BLaER1 treated with 17β-estradiol and CSF1 and Interleukin-3, amounts not matched to agents 10 nM and 100 nM (cell line): ENCODE measurements at regions not wholly inside any gene's neighbourhood (a gene's known extent, or its start where the extent isn't known, plus 50 kb on each side); places are given as distances from the start of the nearest gene placed in this dataset.

Source experiments
- H3K27ac ChIP-seq, 11 experiments: shearing (Covaris generic); formaldehyde crosslinking; 2 replicates each; pipeline ENCODE4 v1.8.1; 2022
- H3K27me3 ChIP-seq, 11 experiments: shearing (Covaris generic); formaldehyde crosslinking; 2 replicates each; pipeline ENCODE4 v1.8.1; 2022
- H3K36me3 ChIP-seq, 11 experiments: shearing (Covaris generic); formaldehyde crosslinking; 2 replicates each; pipeline ENCODE4 v1.8.1; 2022
- H3K4me1 ChIP-seq, 10 experiments: shearing (Covaris generic); formaldehyde crosslinking; 2 replicates each; pipeline ENCODE4 v1.8.1; 2022
- H3K4me2 ChIP-seq, 11 experiments: shearing (Covaris generic); formaldehyde crosslinking; 2 replicates each; pipeline ENCODE4 v1.8.1; 2022
- H3K4me3 ChIP-seq, 10 experiments: shearing (Covaris generic); formaldehyde crosslinking; 2 replicates each; pipeline ENCODE4 v1.8.1; 2022
- H3K9ac ChIP-seq, 11 experiments: shearing (Covaris generic); formaldehyde crosslinking; 2 replicates each; pipeline ENCODE4 v1.8.1; 2022
- H3K9me3 ChIP-seq, 11 experiments: shearing (Covaris generic); formaldehyde crosslinking; replicated peaks in 1 of 11; 2 replicates each; pipeline ENCODE4 v1.8.1; 2022
- H4K20me1 ChIP-seq, 11 experiments: shearing (Covaris generic); formaldehyde crosslinking; 2 replicates each; pipeline ENCODE4 v1.8.1; 2022
- Cebpa-rat ChIP-seq, 11 experiments: shearing (Covaris generic); IDR thresholded peaks; 2 replicates each; pipeline ENCODE4 v1.8.1; 2022

DNA sequence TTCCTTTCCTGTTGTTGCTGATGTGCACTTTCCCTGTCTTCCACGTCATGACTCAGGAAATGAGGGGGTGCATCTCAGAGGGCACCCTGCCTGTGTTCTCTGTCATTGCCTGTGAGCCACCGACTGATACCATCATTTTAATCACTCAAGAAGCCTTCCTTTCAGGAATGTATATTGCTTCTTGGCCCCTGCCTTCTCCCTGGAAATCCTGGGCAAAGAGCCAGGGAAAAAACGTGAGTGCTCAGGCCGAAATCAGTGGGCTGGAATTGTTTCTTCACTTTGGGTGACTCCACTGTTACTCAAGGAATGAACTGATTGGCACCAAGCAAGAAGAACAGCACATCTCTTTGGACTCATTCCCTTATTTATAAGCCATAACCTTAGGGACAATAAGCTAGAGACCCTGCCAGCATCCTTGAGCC, 126.1 kb downstream of the SNX18 start:
- no peaks in the 10 kb centered on the region; a peak in 1 of 22 replicates for H3K36me3 ChIP-seq
- no peaks in the 10 kb centered on the region for H4K20me1 ChIP-seq
- no peak for TF ChIP-seq Cebpa-rat (IDR thresholded peaks at IDR 0.05)
- peaks cover 1 to 10% (median 5%) of the 10 kb centered on the region in 11 experiments; a peak in 20 of 22 replicates for H3K9me3 ChIP-seq
- peaks cover 47 to 65% (median 51%) of the 10 kb centered on the region in 10 experiments for H3K4me1 ChIP-seq
- no peak overlapping the region for H3K9ac ChIP-seq
- peak overlapping the region; percentile 92 to 99 (median 96); a peak in 18 of 22 replicates for H3K27ac ChIP-seq
- H3K4me3 ChIP-seq = no peak overlapping the region
- peak overlapping the region; percentile 77 to 97 (median 86); a peak in 20 of 22 replicates for H3K4me2 ChIP-seq
- H3K27me3 ChIP-seq = no peaks in the 10 kb centered on the region

DNA sequence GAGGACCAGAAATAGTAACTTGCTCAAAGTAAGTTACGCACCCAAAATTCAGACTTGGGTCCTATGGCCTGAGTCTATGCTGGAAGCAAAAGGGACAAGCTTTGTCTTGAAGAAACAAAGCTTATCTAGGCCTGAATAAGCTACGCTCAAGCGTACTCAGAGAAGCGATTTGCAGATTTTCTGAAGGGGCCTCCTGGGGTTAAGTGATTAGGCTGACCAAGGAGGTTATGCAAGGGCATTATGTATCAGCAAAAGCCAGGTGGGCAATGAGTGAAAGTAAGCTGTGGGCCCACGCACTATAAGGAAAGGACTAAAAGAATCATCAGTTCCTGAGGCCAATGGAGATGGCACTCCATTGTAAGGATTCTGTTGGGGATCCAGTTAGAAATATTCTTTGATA, 122.1 kb downstream of the SNX18 start:
- Histone ChIP-seq H3K36me3 (no peaks in the 10 kb centered on the region), H4K20me1 (no peaks in the 10 kb centered on the region), H3K27me3 (no peaks in the 10 kb centered on the region), H3K9me3 (peaks cover 0 to 6% (median 0%) of the 10 kb centered on the region in 11 experiments; a peak in 2 of 22 replicates), H3K4me3 (no peak overlapping the region), H3K9ac (no peak overlapping the region), H3K4me2 (no peak overlapping the region), H3K4me1 (peaks cover 13 to 30% (median 20%) of the 10 kb centered on the region in 10 experiments), H3K27ac (no peak overlapping the region)
- TF ChIP-seq Cebpa-rat (IDR thresholded peaks at IDR 0.05) = no peak

DNA sequence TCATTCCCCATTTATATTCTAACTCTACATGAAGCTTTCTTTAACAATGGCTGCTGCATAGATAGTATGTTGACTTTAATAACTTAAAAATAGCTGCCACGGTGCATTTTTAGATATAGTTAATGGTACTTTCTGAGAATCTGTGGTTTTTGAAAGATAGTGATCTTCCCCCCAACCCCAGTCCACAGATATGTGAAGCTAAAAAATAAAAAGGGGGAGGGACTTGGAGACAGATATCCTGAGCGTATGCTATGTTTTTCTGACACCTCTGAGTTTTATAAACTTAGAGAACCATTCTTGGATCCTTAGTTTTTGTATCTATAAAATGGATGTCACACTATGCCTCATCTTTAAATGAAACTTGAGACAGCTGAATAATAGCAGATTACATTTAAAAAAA, 120.5 kb downstream of the SNX18 start:
- H3K36me3 ChIP-seq = no peaks in the 10 kb centered on the region
- H3K27ac ChIP-seq = no peak overlapping the region
- TF ChIP-seq Cebpa-rat (IDR thresholded peaks at IDR 0.05) = no peak
- H3K4me1 ChIP-seq = peaks cover 0 to 14% (median 6%) of the 10 kb centered on the region in 10 experiments; a peak in 11 of 20 replicates
- no peaks in the 10 kb centered on the region for H3K27me3 ChIP-seq
- peak overlapping the region in 5 of 11 experiments; percentile 8 to 29 (median 14); a peak in 2 of 22 replicates for H3K4me2 ChIP-seq
- H3K9me3 ChIP-seq = peaks cover 0 to 6% (median 0%) of the 10 kb centered on the region in 11 experiments; a peak in 2 of 22 replicates
- H4K20me1 ChIP-seq = no peaks in the 10 kb centered on the region
- no peak overlapping the region for H3K4me3 ChIP-seq
- no peak overlapping the region for H3K9ac ChIP-seq

GRCh38 chr5:54637654-54638053, 120.1 kb downstream of the SNX18 start:
- H3K27ac ChIP-seq = no peak overlapping the region
- peaks cover 0 to 11% (median 3%) of the 10 kb centered on the region in 10 experiments; a peak in 8 of 20 replicates for H3K4me1 ChIP-seq
- no peak overlapping the region for H3K4me3 ChIP-seq
- no peaks in the 10 kb centered on the region for H4K20me1 ChIP-seq
- TF ChIP-seq Cebpa-rat (IDR thresholded peaks at IDR 0.05) = no peak
- H3K9ac ChIP-seq = no peak overlapping the region
- H3K9me3 ChIP-seq = peaks cover 0 to 6% (median 0%) of the 10 kb centered on the region in 11 experiments; a peak in 2 of 22 replicates
- no peaks in the 10 kb centered on the region for H3K36me3 ChIP-seq
- peak overlapping the region in 4 of 11 experiments; percentile 8 to 29 (median 12); a peak in 1 of 22 replicates for H3K4me2 ChIP-seq
- H3K27me3 ChIP-seq = no peaks in the 10 kb centered on the region

DNA sequence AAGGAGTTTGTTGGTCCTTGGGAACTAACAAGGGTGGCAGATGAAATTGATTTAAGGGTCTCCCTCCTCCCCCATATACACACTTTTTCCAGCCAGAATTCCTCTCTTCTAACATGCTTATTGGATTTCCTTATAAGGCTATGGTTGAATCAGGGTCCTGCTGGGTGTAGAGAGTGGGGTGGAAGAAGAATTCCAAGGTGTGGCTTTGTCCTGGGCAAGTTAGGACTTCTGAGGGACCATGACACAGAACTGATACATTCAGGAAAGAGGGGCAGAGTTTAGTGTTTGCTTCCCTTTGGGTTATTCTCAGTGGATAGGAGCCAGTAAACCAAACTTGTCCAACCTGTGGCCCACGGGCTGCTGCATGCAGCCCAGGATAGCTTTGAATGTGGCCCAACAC, 116.5 kb downstream of the SNX18 start:
- Histone ChIP-seq H3K27me3 (no peaks in the 10 kb centered on the region), H3K36me3 (no peaks in the 10 kb centered on the region), H3K4me3 (no peak overlapping the region), H3K4me1 (peaks cover 0 to 11% (median 0%) of the 10 kb centered on the region in 10 experiments; a peak in 5 of 20 replicates), H3K27ac (no peak overlapping the region), H3K9me3 (peaks cover 12 to 19% (median 15%) of the 10 kb centered on the region in 11 experiments; a peak in 21 of 22 replicates), H4K20me1 (no peaks in the 10 kb centered on the region), H3K9ac (no peak overlapping the region), H3K4me2 (no peak overlapping the region)
- 0 out of 22 replicates have a peak, but pooled peaks of 1 of the 11 experiments have one; percentile 34 for TF ChIP-seq Cebpa-rat (IDR thresholded peaks at IDR 0.05)

DNA sequence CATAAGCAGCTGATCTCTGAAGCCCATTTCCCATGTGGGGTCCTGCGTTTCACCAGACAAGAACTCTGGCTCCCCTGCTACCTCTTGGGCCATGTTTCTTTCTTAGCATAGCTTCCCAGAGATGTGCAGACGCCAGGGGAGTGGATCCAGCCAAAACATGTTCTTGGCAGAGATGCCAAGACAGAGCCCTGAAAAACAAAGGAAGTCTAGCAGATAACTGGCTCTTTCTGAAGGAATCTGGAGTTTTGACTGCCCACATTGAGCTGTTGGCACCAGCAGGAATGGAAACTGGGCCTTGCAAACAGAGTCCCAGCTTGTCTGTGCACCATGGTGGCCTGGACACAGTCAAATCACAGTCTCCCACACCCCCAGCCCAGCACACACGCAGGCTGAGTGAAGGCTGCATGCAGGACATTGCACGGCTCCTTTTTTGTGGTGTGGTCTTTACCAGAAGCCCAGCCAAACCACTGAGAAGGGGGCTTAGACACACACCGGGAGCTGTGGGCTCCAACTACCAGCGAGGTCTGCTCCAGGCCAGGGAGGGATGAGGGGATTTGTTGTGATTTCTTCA, 114.7 kb downstream of the SNX18 start:
- no peak overlapping the region; a peak in 1 of 22 replicates for H3K27ac ChIP-seq
- no peaks in the 10 kb centered on the region for H3K36me3 ChIP-seq
- H3K27me3 ChIP-seq = no peaks in the 10 kb centered on the region
- H3K4me1 ChIP-seq = no peaks in the 10 kb centered on the region
- H3K4me2 ChIP-seq = no peak overlapping the region
- no peaks in the 10 kb centered on the region for H4K20me1 ChIP-seq
- no peak overlapping the region for H3K4me3 ChIP-seq
- peaks cover 12 to 28% (median 16%) of the 10 kb centered on the region in 11 experiments; a peak in 21 of 22 replicates for H3K9me3 ChIP-seq
- no peak overlapping the region for H3K9ac ChIP-seq
- no peak for TF ChIP-seq Cebpa-rat (IDR thresholded peaks at IDR 0.05)

DNA sequence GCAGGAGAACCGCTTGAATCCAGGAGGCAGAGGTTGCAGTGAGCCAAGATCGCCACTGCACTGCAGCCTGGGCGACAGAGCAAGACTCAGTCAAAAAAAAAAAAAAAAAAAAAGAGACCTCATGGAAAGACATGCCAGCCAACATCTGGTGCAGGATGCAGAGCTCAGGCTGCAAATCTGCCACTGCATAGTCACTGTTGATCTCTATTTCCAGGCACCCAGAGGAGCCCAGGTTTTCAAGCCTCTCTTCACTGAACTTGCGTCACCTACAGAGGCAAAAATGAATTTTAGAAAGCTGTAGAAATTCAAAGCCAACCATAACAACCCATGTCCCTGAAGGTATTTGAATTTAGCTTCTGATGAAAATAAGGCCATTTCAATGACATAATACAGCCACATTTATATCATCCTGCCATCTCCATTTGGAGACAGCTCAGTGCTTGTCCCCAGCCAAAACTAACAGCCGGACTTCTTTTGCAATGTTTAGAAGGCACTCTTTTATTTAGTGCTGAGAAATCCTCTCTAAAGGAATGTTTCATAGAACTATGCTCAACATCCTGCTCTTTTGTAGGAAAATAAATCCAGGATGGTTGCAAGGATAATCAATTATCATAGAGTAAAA, 113.3 kb downstream of the SNX18 start:
- H3K4me1 ChIP-seq = peaks cover 0 to 6% (median 0%) of the 10 kb centered on the region in 10 experiments; a peak in 4 of 20 replicates

DNA sequence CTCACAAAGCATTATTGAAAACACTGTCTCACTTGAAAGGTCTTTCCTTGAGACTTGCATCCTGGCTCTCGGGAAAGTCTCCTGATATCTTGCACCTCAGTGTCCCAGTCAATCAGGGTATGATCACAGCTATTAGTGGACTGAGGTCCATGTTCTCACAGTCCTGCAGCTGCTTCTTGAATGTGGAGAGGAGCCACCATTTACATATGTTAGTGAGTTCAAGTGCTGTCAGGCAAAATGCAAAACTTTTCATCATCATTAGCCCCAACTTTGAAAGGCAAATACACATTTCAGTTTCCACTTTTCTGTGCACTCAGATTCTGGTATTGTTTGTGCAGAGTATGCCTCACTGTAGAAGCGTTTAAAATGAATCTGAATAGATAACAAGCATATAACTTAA, 111.6 kb downstream of the SNX18 start:
- Histone ChIP-seq H3K9me3 (peaks cover 12 to 28% (median 16%) of the 10 kb centered on the region in 11 experiments; a peak in 21 of 22 replicates), H3K36me3 (no peaks in the 10 kb centered on the region), H3K4me2 (no peak overlapping the region), H3K9ac (no peak overlapping the region), H3K4me3 (no peak overlapping the region), H3K27me3 (no peaks in the 10 kb centered on the region), H3K27ac (no peak overlapping the region), H4K20me1 (no peaks in the 10 kb centered on the region), H3K4me1 (peaks cover 0 to 23% (median 16%) of the 10 kb centered on the region in 10 experiments; a peak in 18 of 20 replicates)
- TF ChIP-seq Cebpa-rat (IDR thresholded peaks at IDR 0.05) = no peak

More for the DNA sequence above, 113.3 kb downstream of the SNX18 start:
- H3K36me3 ChIP-seq = no peaks in the 10 kb centered on the region
- H3K9me3 ChIP-seq = peaks cover 12 to 28% (median 16%) of the 10 kb centered on the region in 11 experiments; a peak in 21 of 22 replicates
- no peak for TF ChIP-seq Cebpa-rat (IDR thresholded peaks at IDR 0.05)
- no peaks in the 10 kb centered on the region for H3K27me3 ChIP-seq
- no peak overlapping the region for H3K27ac ChIP-seq
- H3K4me2 ChIP-seq = no peak overlapping the region
- no peak overlapping the region for H3K4me3 ChIP-seq
- no peak overlapping the region for H3K9ac ChIP-seq
- no peaks in the 10 kb centered on the region for H4K20me1 ChIP-seq

DNA sequence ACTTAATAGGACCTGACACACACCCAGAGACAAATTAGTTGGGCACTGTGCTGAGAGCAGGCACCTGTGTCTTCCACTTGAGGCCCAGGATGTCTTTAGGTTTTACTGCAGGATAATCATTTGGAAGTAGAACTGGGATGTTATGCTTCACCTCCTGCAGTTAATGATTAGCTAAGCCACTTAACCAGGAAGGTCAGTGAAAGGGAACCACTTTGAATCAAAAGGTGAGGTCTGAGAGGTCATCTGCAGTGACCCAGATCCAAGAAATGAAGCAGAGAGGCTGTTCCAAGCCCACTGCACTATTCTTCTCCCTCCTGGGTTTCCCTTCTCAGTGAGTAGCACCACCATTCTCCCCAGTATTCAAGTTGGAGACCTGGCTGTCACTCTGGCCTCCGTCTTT, 110.5 kb downstream of the SNX18 start:
- no peak overlapping the region for H3K4me3 ChIP-seq
- H3K4me1 ChIP-seq = peaks cover 0 to 34% (median 18%) of the 10 kb centered on the region in 10 experiments; a peak in 18 of 20 replicates
- no peaks in the 10 kb centered on the region for H3K36me3 ChIP-seq
- TF ChIP-seq Cebpa-rat (IDR thresholded peaks at IDR 0.05) = no peak
- H3K27ac ChIP-seq = no peak overlapping the region
- peaks cover 12 to 28% (median 16%) of the 10 kb centered on the region in 11 experiments; a peak in 21 of 22 replicates for H3K9me3 ChIP-seq
- H3K4me2 ChIP-seq = no peak overlapping the region
- no peaks in the 10 kb centered on the region for H4K20me1 ChIP-seq
- no peak overlapping the region for H3K9ac ChIP-seq
- H3K27me3 ChIP-seq = no peaks in the 10 kb centered on the region
